ENCODE measurements at regions not wholly inside any gene's neighbourhood (a gene's known extent, or its start where the extent isn't known, plus 50 kb on each side); places are given as distances from the start of the nearest gene placed in this dataset.
"Not testable (repeated sequence)": the region's sequence is repeated elsewhere in the genome, so short reads cannot be mapped to it uniquely, and the experiment has no call there.

DNA sequence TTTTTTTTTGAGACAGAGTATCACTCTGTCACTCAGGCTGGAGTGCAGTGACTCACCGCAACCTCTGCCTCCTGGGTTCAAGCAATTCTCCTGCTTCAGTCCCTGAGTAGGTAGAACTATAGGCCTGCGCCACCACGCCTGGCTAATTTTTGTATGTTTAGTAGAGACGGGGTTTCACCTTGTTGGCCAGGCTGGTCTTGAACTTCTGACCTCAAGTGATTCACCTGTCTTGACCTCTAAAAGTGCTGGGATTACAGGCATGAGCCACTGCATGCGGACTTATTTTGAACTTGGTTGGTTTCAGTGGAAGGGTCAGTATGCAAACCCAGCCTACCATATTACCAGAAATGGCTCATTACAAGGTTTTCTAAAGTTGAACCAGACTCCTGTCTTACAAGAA is 61.6 kb upstream of the GBA3 start:
- not testable (repeated sequence) for DNase-seq

GRCh38 chr4:22634541-22635181 is 58.1 kb upstream of the GBA3 start:
- no peak for DNase-seq

DNA sequence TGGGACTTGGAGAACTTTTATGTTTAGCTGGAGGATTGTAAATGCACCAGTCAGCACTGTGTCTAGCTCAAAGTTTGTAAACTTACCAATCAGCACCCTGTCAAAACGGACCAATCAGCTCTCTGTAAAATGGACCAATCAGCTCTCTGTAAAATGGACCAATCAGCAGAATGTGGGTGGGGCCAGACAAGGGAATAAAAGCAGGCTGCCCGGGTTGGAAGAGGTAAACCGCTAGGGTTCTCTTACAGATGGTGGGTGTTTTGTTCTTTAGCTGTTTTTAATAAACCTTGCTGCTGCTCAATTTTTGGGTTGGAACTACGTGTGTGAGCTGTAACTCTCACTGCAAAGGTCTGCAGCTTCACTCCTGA is 57.6 kb upstream of the GBA3 start:
- not testable (repeated sequence) for DNase-seq

GRCh38 chr4:22635692-22636091 is 57.0 kb upstream of the GBA3 start:
- DNase-seq = no peak

GRCh38 chr4:22637306-22637705 is 55.4 kb upstream of the GBA3 start:
- DNase-seq = no peak
